ENCODE measurements at regions not wholly inside any gene's neighbourhood (a gene's known extent, or its start where the extent isn't known, plus 50 kb on each side); places are given as distances from the start of the nearest gene placed in this dataset.

- Histone ChIP-seq H3K27ac (no peak overlapping the region), H3K27me3 (no peaks in the 10 kb centered on the region), H3K4me3 (replicated peaks in 1 of 3) (no peak overlapping the region), H3K36me3 (no peaks in the 10 kb centered on the region), H3K4me1 (no peaks in the 10 kb centered on the region), H3K9me3 (no peaks in the 10 kb centered on the region)
- no peak for DNase-seq
- WGBS, 2 donors = 74 to 89% methylated on average over 7 of the region's 7 CpGs
- intact Hi-C loops (cut with DNase I) = no loop called here
- TF ChIP-seq POLR2A (IDR thresholded peaks at IDR 0.05) = no peak
Measured at GRCh38 chr16:86096850-86097249, 197.9 kb downstream of the IRF8 start.

DNA sequence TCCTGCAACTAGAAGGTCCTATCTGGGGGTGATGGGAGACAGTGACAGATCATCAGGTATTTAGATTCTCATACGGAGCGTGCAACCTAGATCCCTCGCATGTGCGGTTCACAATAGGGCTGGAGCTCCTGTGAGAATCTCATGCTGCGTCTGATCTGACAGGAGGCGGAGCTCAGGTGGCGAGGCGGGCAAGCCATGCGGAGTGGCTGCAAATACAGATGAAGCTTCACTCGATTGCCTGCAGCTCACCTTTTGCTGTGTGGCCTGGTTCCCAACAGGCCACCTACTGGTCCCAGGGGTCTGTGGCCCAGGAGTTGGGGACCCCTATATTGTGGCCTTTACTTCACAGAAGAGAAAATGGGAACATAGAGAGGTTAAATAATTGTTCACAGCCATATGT, 200.4 kb downstream of the IRF8 start:
- H3K9me3 ChIP-seq = no peaks in the 10 kb centered on the region
- DNase-seq = no peak
- no peaks in the 10 kb centered on the region for H3K27me3 ChIP-seq
- no peak overlapping the region for H3K27ac ChIP-seq
- intact Hi-C loops (cut with DNase I) = no loop called here
- 49 to 65% methylated on average over 10 of the region's 10 CpGs for WGBS, 2 donors
- no peaks in the 10 kb centered on the region for H3K36me3 ChIP-seq
- no peak overlapping the region for H3K4me3 ChIP-seq (replicated peaks in 1 of 3)
- no peak for TF ChIP-seq CTCF (IDR thresholded peaks at IDR 0.05)
- TF ChIP-seq POLR2A (IDR thresholded peaks at IDR 0.05) = no peak
- H3K4me1 ChIP-seq = no peaks in the 10 kb centered on the region

- Histone ChIP-seq H3K27ac (no peak overlapping the region), H3K27me3 (no peaks in the 10 kb centered on the region), H3K9me3 (no peaks in the 10 kb centered on the region), H3K4me1 (no peaks in the 10 kb centered on the region), H3K4me3 (replicated peaks in 1 of 3) (no peak overlapping the region), H3K36me3 (no peaks in the 10 kb centered on the region)
- intact Hi-C loops (cut with DNase I) = no loop called here
- 49% methylated on average over 11 of the region's 11 CpGs for WGBS, 2 donors
- TF ChIP-seq CTCF (IDR thresholded peaks at IDR 0.05) (no peak), POLR2A (IDR thresholded peaks at IDR 0.05) (no peak)
- DNase-seq = no peak
Measured at GRCh38 chr16:86100205-86101136, 201.5 kb downstream of the IRF8 start.

- Histone ChIP-seq H3K4me3 (replicated peaks in 1 of 3) (no peak overlapping the region), H3K4me1 (no peaks in the 10 kb centered on the region), H3K9me3 (no peaks in the 10 kb centered on the region), H3K36me3 (no peaks in the 10 kb centered on the region), H3K27ac (no peak overlapping the region), H3K27me3 (no peaks in the 10 kb centered on the region)
- no peak for DNase-seq
- intact Hi-C loops (cut with DNase I) = no loop called here
- 44 to 67% methylated on average over 16 to 20 of the region's 20 CpGs for WGBS, 2 donors
- no peak for TF ChIP-seq CTCF (IDR thresholded peaks at IDR 0.05)
- no peak for TF ChIP-seq POLR2A (IDR thresholded peaks at IDR 0.05)
Measured at GRCh38 chr16:86101137-86101896, 202.4 kb downstream of the IRF8 start.

DNA sequence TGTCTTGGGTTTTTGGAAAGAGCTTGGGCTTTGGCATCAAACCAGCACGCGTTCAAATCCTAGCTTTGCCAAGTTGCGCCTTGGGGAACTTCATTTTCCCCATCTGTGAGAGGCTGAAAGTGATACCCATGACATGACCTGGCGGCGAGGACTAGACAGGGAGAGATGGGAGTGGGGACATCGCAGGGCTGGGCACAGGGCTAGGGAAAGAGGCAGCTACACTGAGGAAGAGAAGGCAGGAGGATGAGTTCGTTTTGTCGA, 202.9 kb downstream of the IRF8 start:
- H3K27ac ChIP-seq = no peak overlapping the region
- TF ChIP-seq POLR2A (IDR thresholded peaks at IDR 0.05) (no peak), CTCF (IDR thresholded peaks at IDR 0.05) (no peak)
- H3K9me3 ChIP-seq = no peaks in the 10 kb centered on the region
- WGBS, 2 donors = 77 to 80% methylated on average over 8 of the region's 8 CpGs
- no peaks in the 10 kb centered on the region for H3K36me3 ChIP-seq
- no peaks in the 10 kb centered on the region for H3K27me3 ChIP-seq
- no peak for DNase-seq
- intact Hi-C loops (cut with DNase I) = no loop called here
- H3K4me3 ChIP-seq (replicated peaks in 1 of 3) = no peak overlapping the region
- no peaks in the 10 kb centered on the region for H3K4me1 ChIP-seq
